Endodermal cell (in vitro differentiated cells): ENCODE measurements at regions not wholly inside any gene's neighbourhood (a gene's known extent, or its start where the extent isn't known, plus 50 kb on each side); places are given as distances from the start of the nearest gene placed in this dataset.

ENCODE experiments used
- DNase-seq: peaks from one replicate; pipeline ENCODE4 v3.0.0-alpha.2; 2017
- H3K27ac ChIP-seq: 2 replicates; pipeline ENCODE4 v1.5.1; 2013; ENCODE audit warnings: mild to moderate bottlenecking, low read depth, low read length, moderate library complexity
- H3K27me3 ChIP-seq: 2 replicates; pipeline ENCODE4 v1.6.1; 2013; ENCODE audit warnings: mild to moderate bottlenecking, low read length, moderate library complexity; ENCODE audit not compliant: insufficient read depth, control insufficient read depth, poor library complexity, severe bottlenecking
- H3K36me3 ChIP-seq: 2 replicates; pipeline ENCODE4 v1.7.0; 2013; ENCODE audit warnings: mild to moderate bottlenecking, low read length, moderate library complexity; ENCODE audit not compliant: control insufficient read depth, insufficient read depth
- H3K4me1 ChIP-seq: one replicate; pipeline ENCODE4 v1.7.0; 2013; ENCODE audit warnings: low read length; ENCODE audit not compliant: control insufficient read depth, insufficient read depth
- H3K4me3 ChIP-seq: 2 replicates; pipeline ENCODE4 v1.5.1; 2013; ENCODE audit warnings: mild to moderate bottlenecking, low read length, moderate library complexity
- H3K9ac ChIP-seq: 2 replicates; pipeline ENCODE4 v1.6.1; 2013; ENCODE audit warnings: mild to moderate bottlenecking, low read length, moderate library complexity; ENCODE audit not compliant: poor library complexity, severe bottlenecking; ENCODE audit errors: extremely low read depth
- H3K9me3 ChIP-seq: 2 replicates; pipeline ENCODE4 v1.6.1; 2013; ENCODE audit warnings: mild to moderate bottlenecking, low read length, moderate library complexity; ENCODE audit not compliant: control insufficient read depth
- H3K27ac Mint-ChIP-seq: 2 replicates; pipeline ENCODE4 v1.8.0; 2020; ENCODE audit warnings: mixed read lengths
- H3K27me3 Mint-ChIP-seq: 2 replicates; pipeline ENCODE4 v1.8.0; 2021; ENCODE audit warnings: mild to moderate bottlenecking, mixed read lengths; ENCODE audit not compliant: insufficient read depth
- H3K36me3 Mint-ChIP-seq: 2 replicates; pipeline ENCODE4 v1.8.0; 2020; ENCODE audit warnings: low read depth, mixed read lengths
- H3K4me1 Mint-ChIP-seq: 2 replicates; pipeline ENCODE4 v1.8.0; 2020; ENCODE audit warnings: mixed read lengths
- H3K4me3 Mint-ChIP-seq: 2 replicates; pipeline ENCODE4 v1.8.0; 2020; ENCODE audit warnings: mild to moderate bottlenecking, moderate library complexity, mixed read lengths
- H3K9me3 Mint-ChIP-seq: 2 replicates; pipeline ENCODE4 v1.8.0; 2020; ENCODE audit warnings: mild to moderate bottlenecking, mixed read lengths
- WGBS, 2 experiments: methylation state at CpG; one replicate each; pipeline versions ENCODE4 v1.1.5 to v1.1.7; 2013; ENCODE audit warnings: missing lambda C conversion rate in 2 of 2, mixed read lengths in 1 of 2; ENCODE audit not compliant: insufficient coverage in 1 of 2, insufficient read length in 1 of 2; 5-methylcytosine and 5-hydroxymethylcytosine counted together
- TF ChIP-seq, protein P1 (sequence below): fragments of 200-600 bp; sonication (generic); conservative IDR thresholded peaks from 2 replicates; pipeline ENCODE4 v1.5.0; 2021; ENCODE audit warnings: antibody characterized with exemption, mild to moderate bottlenecking

- Histone ChIP-seq H3K27me3 (no peaks in the 10 kb centered on the region), H3K4me1 (no peaks in the 10 kb centered on the region), H3K36me3 (no peaks in the 10 kb centered on the region), H3K27ac (no peak overlapping the region), H3K9ac (no peak overlapping the region), H3K4me3 (no peak overlapping the region), H3K9me3 (no peaks in the 10 kb centered on the region)
- no peak overlapping the region for H3K27ac Mint-ChIP-seq
- DNase-seq: no peak
- H3K36me3 Mint-ChIP-seq: no peaks in the 10 kb centered on the region
- WGBS, 2 experiments: 91% methylated on average over 4 of the region's 4 CpGs; no CpG with 5 or more reads in 1 of the 2 experiments
- H3K27me3 Mint-ChIP-seq: no peaks in the 10 kb centered on the region
- H3K9me3 Mint-ChIP-seq: peaks cover 18% of the 10 kb centered on the region
- H3K4me1 Mint-ChIP-seq: no peaks in the 10 kb centered on the region
- no peak overlapping the region for H3K4me3 Mint-ChIP-seq
- TF ChIP-seq, protein P1, sequence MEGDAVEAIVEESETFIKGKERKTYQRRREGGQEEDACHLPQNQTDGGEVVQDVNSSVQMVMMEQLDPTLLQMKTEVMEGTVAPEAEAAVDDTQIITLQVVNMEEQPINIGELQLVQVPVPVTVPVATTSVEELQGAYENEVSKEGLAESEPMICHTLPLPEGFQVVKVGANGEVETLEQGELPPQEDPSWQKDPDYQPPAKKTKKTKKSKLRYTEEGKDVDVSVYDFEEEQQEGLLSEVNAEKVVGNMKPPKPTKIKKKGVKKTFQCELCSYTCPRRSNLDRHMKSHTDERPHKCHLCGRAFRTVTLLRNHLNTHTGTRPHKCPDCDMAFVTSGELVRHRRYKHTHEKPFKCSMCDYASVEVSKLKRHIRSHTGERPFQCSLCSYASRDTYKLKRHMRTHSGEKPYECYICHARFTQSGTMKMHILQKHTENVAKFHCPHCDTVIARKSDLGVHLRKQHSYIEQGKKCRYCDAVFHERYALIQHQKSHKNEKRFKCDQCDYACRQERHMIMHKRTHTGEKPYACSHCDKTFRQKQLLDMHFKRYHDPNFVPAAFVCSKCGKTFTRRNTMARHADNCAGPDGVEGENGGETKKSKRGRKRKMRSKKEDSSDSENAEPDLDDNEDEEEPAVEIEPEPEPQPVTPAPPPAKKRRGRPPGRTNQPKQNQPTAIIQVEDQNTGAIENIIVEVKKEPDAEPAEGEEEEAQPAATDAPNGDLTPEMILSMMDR: no peak
These were observed 64.4 kb upstream of the VCX3A start for GRCh38 chrX:6599230-6599860.
